HG03039 (cell line): ENCODE measurements at regions not wholly inside any gene's neighbourhood (a gene's known extent, or its start where the extent isn't known, plus 50 kb on each side); places are given as distances from the start of the nearest gene placed in this dataset.

Experiments
- ATAC-seq: cut with Tn5 transposase; IDR thresholded peaks from one replicate; pipeline ENCODE4 v1.9.1; 2021; ENCODE audit warnings: mild to moderate bottlenecking, moderate library complexity; ENCODE audit not compliant: unreplicated experiment

DNA sequence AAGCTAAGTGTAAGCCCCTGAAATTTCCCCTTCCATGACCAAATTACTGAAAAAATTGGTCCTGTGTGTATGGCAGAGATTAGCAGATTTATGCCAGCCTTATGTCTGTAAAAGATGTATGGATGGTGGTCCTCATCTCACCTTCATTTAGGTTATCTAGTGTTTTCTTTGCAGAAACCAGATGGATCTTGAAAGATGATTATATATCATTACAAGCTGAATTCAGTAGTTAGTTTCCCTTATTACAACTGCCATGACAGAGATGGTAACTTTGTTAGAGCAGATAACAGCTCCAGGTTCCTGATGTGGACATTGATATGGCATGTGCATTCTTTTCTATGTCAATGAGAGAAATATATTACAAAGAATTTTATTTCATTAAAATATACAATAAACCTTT lies 1403.2 kb upstream of the CDH6 start:
- ATAC-seq, result no peak

DNA sequence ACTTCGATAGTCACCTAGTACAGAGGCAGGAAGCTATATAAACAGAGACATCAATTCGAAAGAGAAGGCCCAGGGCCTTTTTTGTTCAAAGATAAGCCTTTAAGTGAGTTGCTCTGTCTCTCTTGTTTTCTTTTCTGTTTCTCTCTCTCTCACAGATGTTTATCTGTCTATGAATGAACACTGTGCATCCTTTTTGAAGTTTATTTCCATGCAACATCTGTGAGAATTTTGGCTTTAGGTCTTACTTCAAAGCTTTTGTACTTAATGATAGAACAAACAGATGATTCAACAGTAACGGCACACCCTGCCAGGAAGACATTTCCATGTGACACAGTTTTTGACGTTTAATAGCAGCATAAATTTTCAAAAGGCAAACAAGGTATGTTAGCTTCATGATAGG lies 1413.1 kb upstream of the CDH6 start:
- no peak for ATAC-seq

GRCh38 chr5:29779141-29779540 lies 1414.3 kb upstream of the CDH6 start:
- no peak for ATAC-seq

DNA sequence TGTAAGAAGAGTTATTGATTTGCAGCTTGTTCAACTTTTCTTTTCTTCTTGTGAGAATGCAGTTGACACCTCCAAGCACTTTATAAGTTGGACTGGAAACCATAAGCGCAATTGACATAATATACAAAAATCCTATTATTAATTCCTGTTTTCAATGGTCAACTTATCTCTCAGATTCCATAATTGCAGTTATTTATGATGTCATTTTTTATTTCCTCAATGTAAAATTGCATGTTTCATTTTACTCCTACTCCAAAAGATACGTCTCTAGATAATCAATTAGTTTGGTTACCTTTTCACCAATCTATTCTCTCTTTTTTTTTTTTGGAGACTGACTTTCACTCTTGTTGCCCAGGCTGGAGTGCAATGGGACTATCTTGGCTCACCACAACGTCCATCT lies 1416.1 kb upstream of the CDH6 start:
- ATAC-seq, result no peak

GRCh38 chr5:29770936-29771335 lies 1422.5 kb upstream of the CDH6 start:
- no peak for ATAC-seq

DNA sequence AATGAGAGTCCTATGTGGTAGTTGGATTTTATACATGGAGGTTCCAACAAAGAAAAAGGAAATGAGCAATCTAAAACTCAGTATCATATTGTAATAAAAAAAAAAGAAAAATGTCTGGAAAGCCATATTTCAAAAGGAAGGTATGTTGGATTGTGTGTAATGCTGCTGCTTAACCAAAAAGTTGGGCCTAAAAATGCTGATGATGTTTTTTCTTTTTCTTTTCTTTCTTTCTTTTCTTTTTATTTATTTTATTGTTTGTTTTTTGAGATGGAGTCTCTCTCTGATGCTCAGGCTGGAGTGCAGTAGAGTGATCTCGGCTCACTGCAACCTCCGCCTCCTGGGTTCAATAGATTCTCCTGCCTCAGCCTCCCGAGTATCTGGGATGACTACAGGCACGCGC lies 1424.0 kb upstream of the CDH6 start:
- ATAC-seq, result no peak

- ATAC-seq, result no peak
These were observed 1434.5 kb upstream of the CDH6 start for GRCh38 chr5:29758986-29759421.

- ATAC-seq, result no peak
These were observed 1443.0 kb upstream of the CDH6 start for GRCh38 chr5:29750453-29750852.

GRCh38 chr5:29744618-29745017 lies 1448.9 kb upstream of the CDH6 start:
- ATAC-seq, result no peak

GRCh38 chr5:29720954-29721353 lies 1472.5 kb upstream of the CDH6 start:
- no peak for ATAC-seq

DNA sequence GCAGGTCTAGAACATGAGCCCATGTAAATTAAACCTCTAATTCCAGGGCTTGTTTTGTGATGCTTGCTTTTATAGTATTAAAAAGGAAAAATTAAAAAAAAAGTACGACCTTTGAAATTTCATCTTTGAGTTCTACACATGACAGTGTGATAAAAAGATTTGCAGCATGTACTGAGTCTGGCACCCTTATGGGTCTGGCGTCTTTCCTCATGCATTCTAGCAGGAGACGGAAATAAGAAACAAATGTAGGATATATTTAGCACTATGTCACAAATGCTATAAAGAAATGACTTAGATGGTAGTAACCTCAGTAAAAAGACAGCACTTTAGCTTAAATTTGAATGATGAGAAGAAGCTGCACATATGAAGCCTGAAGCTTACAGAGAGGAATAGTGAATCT lies 1474.3 kb upstream of the CDH6 start:
- no peak for ATAC-seq

DNA sequence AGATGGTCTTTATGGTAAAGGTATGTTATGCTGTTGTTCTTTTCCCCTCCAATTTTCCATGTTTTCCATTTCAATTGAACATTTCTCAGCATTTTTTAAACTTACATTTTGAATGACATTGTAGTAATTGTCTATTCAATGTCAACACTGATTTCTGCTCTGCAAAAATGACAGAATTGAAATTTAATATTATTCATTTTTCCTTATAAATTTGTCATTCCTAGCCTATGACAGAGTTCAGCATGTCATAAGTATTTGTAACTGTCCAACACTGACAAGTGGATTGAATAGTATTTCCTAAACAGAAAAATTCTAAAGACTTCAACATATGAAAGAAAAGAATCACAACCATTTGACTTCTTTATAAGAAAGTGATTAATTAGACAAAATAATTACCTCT lies 1478.3 kb upstream of the CDH6 start:
- ATAC-seq, result no peak

GRCh38 chr5:29702875-29703274 lies 1490.6 kb upstream of the CDH6 start:
- no peak for ATAC-seq

DNA sequence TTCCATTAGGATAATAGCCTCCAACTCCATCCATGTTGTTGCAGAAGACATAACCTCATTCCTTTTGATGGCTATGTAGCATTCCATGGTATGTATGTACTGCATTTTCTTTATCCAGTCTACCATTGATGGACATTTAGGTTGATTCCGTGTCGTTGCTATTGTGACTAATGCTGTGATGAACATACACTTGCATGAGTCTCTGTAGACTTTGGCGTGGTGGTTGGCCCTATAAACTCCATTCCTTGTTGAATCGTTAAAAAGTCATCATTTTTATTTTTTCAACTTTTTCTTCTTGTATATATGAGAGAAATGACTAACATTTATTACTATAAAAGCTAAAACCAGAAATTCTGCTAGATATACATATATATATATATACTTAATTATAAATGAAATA lies 1491.9 kb upstream of the CDH6 start:
- ATAC-seq, result no peak

- ATAC-seq, result no peak
These were observed 1495.6 kb upstream of the CDH6 start for GRCh38 chr5:29697785-29698414.

GRCh38 chr5:29697278-29697677 lies 1496.2 kb upstream of the CDH6 start:
- no peak for ATAC-seq

GRCh38 chr5:29672678-29673077 lies 1520.8 kb upstream of the CDH6 start:
- no peak for ATAC-seq

DNA sequence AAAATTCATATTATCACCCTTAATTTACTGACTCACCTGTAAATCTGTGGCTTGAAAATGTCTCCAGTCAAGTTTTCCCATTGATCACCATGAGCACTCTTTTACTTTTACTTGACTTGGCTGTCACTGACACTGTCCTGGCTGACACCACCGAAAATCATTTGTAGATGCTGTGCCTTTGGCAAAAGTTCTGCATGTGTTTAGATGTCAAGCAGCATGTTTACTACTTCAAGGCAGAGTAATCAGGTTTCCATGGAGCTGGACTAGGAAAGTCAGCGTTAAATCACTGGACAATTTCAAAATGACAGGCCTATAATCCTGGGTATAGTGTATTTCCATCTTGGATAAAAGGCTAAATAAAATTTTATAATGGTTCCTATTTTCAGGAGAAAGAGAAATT lies 1530.6 kb upstream of the CDH6 start:
- ATAC-seq, result no peak

DNA sequence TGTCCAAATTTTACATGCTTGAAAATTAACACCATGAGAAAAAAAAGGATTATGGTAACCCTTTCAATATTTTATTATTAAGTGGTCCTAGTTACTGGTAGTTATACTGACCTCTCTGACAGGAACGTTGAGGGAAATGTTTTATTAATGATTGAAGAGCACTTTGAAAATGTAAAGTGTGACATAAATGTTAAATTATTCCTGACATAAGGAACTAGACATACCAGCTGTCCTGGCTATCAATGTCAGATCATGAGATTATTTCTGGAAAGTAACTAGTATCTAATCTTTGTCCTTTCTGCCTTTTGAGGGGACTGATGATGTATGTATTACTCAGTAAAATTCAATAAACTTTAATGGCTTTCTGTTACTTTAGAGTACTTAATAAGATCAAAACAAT lies 1538.5 kb upstream of the CDH6 start:
- no peak for ATAC-seq

- no peak for ATAC-seq
These were observed 1544.2 kb upstream of the CDH6 start for GRCh38 chr5:29649321-29649720.

DNA sequence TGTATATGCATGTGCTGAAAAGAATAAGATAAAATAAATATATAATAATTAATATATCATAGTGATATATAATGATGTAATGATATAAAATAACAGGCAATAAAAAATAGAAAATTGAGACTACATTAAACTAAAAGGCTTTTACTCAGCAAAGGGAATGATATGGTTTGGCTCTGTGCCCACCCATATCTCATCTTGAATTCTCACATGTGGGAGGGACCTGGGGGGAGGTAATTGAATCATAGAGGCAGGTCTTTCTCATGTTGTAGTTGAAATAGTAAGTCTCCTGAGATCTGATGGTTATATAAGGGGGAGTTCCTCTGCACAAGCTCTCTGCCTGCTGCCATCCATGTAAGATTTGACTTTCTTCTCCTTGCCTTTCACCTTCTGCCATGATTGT lies 1550.9 kb upstream of the CDH6 start:
- no peak for ATAC-seq

- ATAC-seq, result no peak
These were observed 1579.3 kb upstream of the CDH6 start for GRCh38 chr5:29614206-29614605.

- ATAC-seq, result no peak
These were observed 1605.2 kb upstream of the CDH6 start for GRCh38 chr5:29588236-29588635.
